Keratinocyte (primary cell): ENCODE measurements at regions not wholly inside any gene's neighbourhood (a gene's known extent, or its start where the extent isn't known, plus 50 kb on each side); places are given as distances from the start of the nearest gene placed in this dataset.

Source experiments
- DNase-seq: peaks from one replicate; pipeline ENCODE4 v3.0.0-alpha.2; 2011; ENCODE audit warnings: low read depth, missing footprints, low spot score
- FAIRE-seq: peaks from 2 replicates; lab custom pipeline; 2011; peaks lifted over from hg19 to GRCh38; lab: Jason Lieb, UNC
- H2AFZ ChIP-seq: 2 replicates; pipeline ENCODE4 v1.6.0; 2012; ENCODE audit warnings: low read length, control low read depth, inconsistent platforms; ENCODE audit not compliant: control insufficient read depth
- H3K27ac ChIP-seq: 2 replicates; pipeline ENCODE4 v1.5.1; 2011; ENCODE audit warnings: low read length; ENCODE audit not compliant: control insufficient read depth, insufficient read depth
- H3K27me3 ChIP-seq: 3 replicates; pipeline ENCODE4 v1.6.0; 2011; ENCODE audit warnings: low read length; ENCODE audit not compliant: control insufficient read depth, insufficient read depth; ENCODE audit errors: extremely low read depth
- H3K36me3 ChIP-seq, 2 experiments: 2 replicates in 1 of 2; 3 replicates in 1 of 2; pipeline ENCODE4 v1.5.1; 2011; ENCODE audit warnings: low read length in 2 of 2, mild to moderate bottlenecking in 1 of 2; ENCODE audit not compliant: control insufficient read depth in 2 of 2, insufficient read depth in 2 of 2; ENCODE audit errors: extremely low read depth in 1 of 2
- H3K4me1 ChIP-seq: 3 replicates; pipeline ENCODE4 v1.5.1; 2011; ENCODE audit warnings: low read length; ENCODE audit not compliant: control insufficient read depth, insufficient read depth; ENCODE audit errors: extremely low read depth
- H3K4me2 ChIP-seq: 3 replicates; pipeline ENCODE4 v1.6.0; 2011; ENCODE audit warnings: low read depth, low read length; ENCODE audit not compliant: control insufficient read depth, insufficient read depth; ENCODE audit errors: extremely low read depth
- H3K4me3 ChIP-seq, 3 experiments: fragments of 200-600 bp in 1 of 3; sonication (generic) in 1 of 3; 2 replicates in 2 of 3; 3 replicates in 1 of 3; pipeline ENCODE4 v1.5.1; 2011 to 2016; ENCODE audit warnings: low read length in 3 of 3, mild to moderate bottlenecking in 3 of 3, control low read depth in 2 of 3, inconsistent platforms in 1 of 3, low read depth in 1 of 3, mixed read lengths in 1 of 3, mixed run types in 1 of 3, moderate library complexity in 1 of 3; ENCODE audit not compliant: control insufficient read depth in 2 of 3, insufficient read depth in 2 of 3; ENCODE audit errors: extremely low read depth in 1 of 3
- H3K79me2 ChIP-seq: 2 replicates; pipeline ENCODE4 v1.6.0; 2012; ENCODE audit warnings: low read length; ENCODE audit not compliant: control insufficient read depth, insufficient read depth
- H3K9ac ChIP-seq: 3 replicates; pipeline ENCODE4 v1.6.0; 2011; ENCODE audit warnings: low read length; ENCODE audit not compliant: control insufficient read depth, insufficient read depth; ENCODE audit errors: extremely low read depth
- H3K9me1 ChIP-seq: 3 replicates; pipeline ENCODE4 v1.6.0; 2011; ENCODE audit warnings: low read length; ENCODE audit not compliant: control insufficient read depth, insufficient read depth; ENCODE audit errors: extremely low read depth
- H3K9me3 ChIP-seq: 2 replicates; pipeline ENCODE4 v1.5.1; 2012; ENCODE audit warnings: low read depth, low read length; ENCODE audit not compliant: control insufficient read depth
- H4K20me1 ChIP-seq: 3 replicates; pipeline ENCODE4 v1.6.0; 2011; ENCODE audit warnings: low read length; ENCODE audit not compliant: control insufficient read depth, insufficient read depth; ENCODE audit errors: extremely low read depth
- EZH2 ChIP-seq: IDR thresholded peaks from one replicate; pipeline ENCODE4 v1.6.1; 2012; ENCODE audit warnings: inconsistent platforms, mild to moderate bottlenecking, low read length, moderate library complexity
- dilution Hi-C: fragments of 300-500 bp; cut with MboI; formaldehyde crosslinking; loops from one replicate; pipeline ENCODE4 v1.7.0; 2020; ENCODE audit warnings: low sequenced_read_pairs; ENCODE audit not compliant: extremely low pct_ligation_motif_present
- TF ChIP-seq, protein P1 (sequence below), 3 experiments: IDR thresholded peaks in 1 of 3; conservative IDR thresholded peaks in 1 of 3; optimal IDR thresholded peaks in 1 of 3; 2 replicates in 2 of 3; 3 replicates in 1 of 3; pipeline versions ENCODE3 to v1.5.1; 2011; ENCODE audit warnings: low read length in 3 of 3, mild to moderate bottlenecking in 3 of 3, moderate library complexity in 2 of 3, control low read depth in 1 of 3, inconsistent platforms in 1 of 3; ENCODE audit not compliant: insufficient read depth in 2 of 3; ENCODE audit errors: extremely low read depth in 1 of 3

DNA sequence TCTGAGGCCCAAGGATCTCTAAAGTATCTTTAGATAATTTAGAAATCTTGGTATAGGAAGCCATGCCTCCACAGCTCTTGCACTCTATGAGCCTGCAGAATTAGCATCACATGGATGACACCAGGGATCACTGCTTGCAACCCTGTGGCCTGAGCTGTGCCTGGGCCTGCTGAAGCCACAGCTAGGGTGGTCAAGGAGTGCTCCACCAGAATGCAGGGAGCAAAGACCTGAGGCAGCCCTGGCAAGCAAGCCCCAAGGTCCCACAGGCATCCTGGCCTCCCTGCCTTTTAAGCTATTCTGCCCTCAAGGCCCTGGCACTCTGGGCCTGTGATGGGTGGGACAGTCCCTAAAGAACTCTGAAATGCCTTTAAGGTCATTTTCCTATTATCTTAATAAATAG, 105.2 kb upstream of the NALF2 start:
- no peaks in the 10 kb centered on the region for H3K79me2 ChIP-seq
- no peaks in the 10 kb centered on the region for H3K4me1 ChIP-seq
- no peak for TF ChIP-seq EZH2
- TF ChIP-seq, protein P1, sequence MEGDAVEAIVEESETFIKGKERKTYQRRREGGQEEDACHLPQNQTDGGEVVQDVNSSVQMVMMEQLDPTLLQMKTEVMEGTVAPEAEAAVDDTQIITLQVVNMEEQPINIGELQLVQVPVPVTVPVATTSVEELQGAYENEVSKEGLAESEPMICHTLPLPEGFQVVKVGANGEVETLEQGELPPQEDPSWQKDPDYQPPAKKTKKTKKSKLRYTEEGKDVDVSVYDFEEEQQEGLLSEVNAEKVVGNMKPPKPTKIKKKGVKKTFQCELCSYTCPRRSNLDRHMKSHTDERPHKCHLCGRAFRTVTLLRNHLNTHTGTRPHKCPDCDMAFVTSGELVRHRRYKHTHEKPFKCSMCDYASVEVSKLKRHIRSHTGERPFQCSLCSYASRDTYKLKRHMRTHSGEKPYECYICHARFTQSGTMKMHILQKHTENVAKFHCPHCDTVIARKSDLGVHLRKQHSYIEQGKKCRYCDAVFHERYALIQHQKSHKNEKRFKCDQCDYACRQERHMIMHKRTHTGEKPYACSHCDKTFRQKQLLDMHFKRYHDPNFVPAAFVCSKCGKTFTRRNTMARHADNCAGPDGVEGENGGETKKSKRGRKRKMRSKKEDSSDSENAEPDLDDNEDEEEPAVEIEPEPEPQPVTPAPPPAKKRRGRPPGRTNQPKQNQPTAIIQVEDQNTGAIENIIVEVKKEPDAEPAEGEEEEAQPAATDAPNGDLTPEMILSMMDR (optimal IDR thresholded peaks at IDR 0.05 in 1 of 3, IDR thresholded peaks at IDR 0.05 in 1 of 3, conservative IDR thresholded peaks at IDR 0.05 in 1 of 3; ENCODE audit: extremely low read depth in 1 of 3, insufficient read depth in 2 of 3, low read length in 3 of 3): no peak
- no peak overlapping the region for H3K27ac ChIP-seq
- H3K4me2 ChIP-seq: no peak overlapping the region
- H3K9ac ChIP-seq: no peak overlapping the region
- H4K20me1 ChIP-seq: no peaks in the 10 kb centered on the region
- no peak for FAIRE-seq
- no peak overlapping the region for H3K4me3 ChIP-seq
- no peaks in the 10 kb centered on the region for H3K36me3 ChIP-seq
- no peak for DNase-seq
- H3K9me3 ChIP-seq: no peaks in the 10 kb centered on the region
- no peaks in the 10 kb centered on the region for H3K9me1 ChIP-seq
- dilution Hi-C loops: no loop called here
- H3K27me3 ChIP-seq: no peaks in the 10 kb centered on the region
- H2AFZ ChIP-seq: no peak overlapping the region

DNA sequence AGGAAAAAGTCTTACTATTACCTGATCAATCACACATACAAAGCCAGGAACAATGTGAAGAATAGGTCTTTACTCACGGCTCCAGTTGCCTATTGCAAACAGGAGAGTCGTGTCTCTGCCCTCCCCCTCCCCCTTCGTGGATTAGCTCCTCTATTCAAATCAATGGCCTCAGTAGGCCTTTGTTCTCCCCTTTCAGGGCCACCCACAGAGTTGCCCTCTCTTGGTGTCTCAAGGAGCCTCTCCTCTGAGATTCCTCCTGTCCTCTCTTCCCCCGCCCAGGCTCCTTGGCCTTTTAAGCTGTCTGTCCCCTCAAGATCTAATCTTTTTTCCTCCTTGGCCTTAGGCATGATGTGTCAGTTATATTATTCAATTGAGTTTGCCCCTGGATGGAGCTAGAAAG, 107.2 kb upstream of the NALF2 start:
- no peaks in the 10 kb centered on the region for H3K9me1 ChIP-seq

More for the DNA sequence above, 107.2 kb upstream of the NALF2 start:
- Histone ChIP-seq H3K4me1 (no peaks in the 10 kb centered on the region), H3K4me3 (no peak overlapping the region), H3K27me3 (peaks cover 4% of the 10 kb centered on the region), H3K36me3 (no peaks in the 10 kb centered on the region), H2AFZ (no peak overlapping the region), H4K20me1 (no peaks in the 10 kb centered on the region), H3K9ac (no peak overlapping the region), H3K79me2 (no peaks in the 10 kb centered on the region), H3K4me2 (no peak overlapping the region), H3K27ac (no peak overlapping the region), H3K9me3 (no peaks in the 10 kb centered on the region)
- dilution Hi-C loops: no loop called here
- TF ChIP-seq EZH2: no peak
- TF ChIP-seq, protein P1 (optimal IDR thresholded peaks at IDR 0.05 in 1 of 3, IDR thresholded peaks at IDR 0.05 in 1 of 3, conservative IDR thresholded peaks at IDR 0.05 in 1 of 3; ENCODE audit: extremely low read depth in 1 of 3, insufficient read depth in 2 of 3, low read length in 3 of 3): no peak
- DNase-seq (no peak), FAIRE-seq (no peak)
